Ishikawa (cell line): ENCODE measurements at regions not wholly inside any gene's neighbourhood (a gene's known extent, or its start where the extent isn't known, plus 50 kb on each side); places are given as distances from the start of the nearest gene placed in this dataset.

ENCODE experiments used
- CEBPB ChIP-seq: IDR thresholded peaks from 2 replicates; pipeline ENCODE4 v1.6.1; 2012
- CREB1 ChIP-seq: IDR thresholded peaks from 2 replicates; pipeline ENCODE4 v1.6.1; 2012; ENCODE audit warnings: low read depth
- EGR1 ChIP-seq: IDR thresholded peaks from 2 replicates; pipeline ENCODE4 v1.6.1; 2012
- EP300 ChIP-seq: IDR thresholded peaks from 2 replicates; pipeline ENCODE4 v1.6.1; 2012; ENCODE audit warnings: borderline replicate concordance
- FOXM1 ChIP-seq: IDR thresholded peaks from 2 replicates; pipeline ENCODE4 v1.6.1; 2012; ENCODE audit warnings: low read depth, borderline replicate concordance
- MAX ChIP-seq: IDR thresholded peaks from 2 replicates; pipeline ENCODE4 v1.6.1; 2012
- NFIC ChIP-seq: IDR thresholded peaks from 2 replicates; pipeline ENCODE4 v1.6.1; 2012
- RAD21 ChIP-seq: IDR thresholded peaks from 2 replicates; pipeline ENCODE4 v1.6.1; 2012; ENCODE audit warnings: low read depth
- TAF1 ChIP-seq: IDR thresholded peaks from 2 replicates; pipeline ENCODE4 v1.6.1; 2012; ENCODE audit warnings: low read depth, mild to moderate bottlenecking
- TCF12 ChIP-seq: IDR thresholded peaks from 2 replicates; pipeline ENCODE4 v1.6.1; 2012; ENCODE audit warnings: low read depth
- TEAD4 ChIP-seq: IDR thresholded peaks from 2 replicates; pipeline ENCODE4 v1.6.1; 2012
- YY1 ChIP-seq: IDR thresholded peaks from 2 replicates; pipeline ENCODE4 v1.6.1; 2012; ENCODE audit warnings: low read depth
- ZBTB7A ChIP-seq: IDR thresholded peaks from 2 replicates; pipeline ENCODE4 v1.6.1; 2012; ENCODE audit warnings: low read depth
- TF ChIP-seq, protein P1 (sequence below): IDR thresholded peaks from 2 replicates; pipeline ENCODE4 v1.6.1; 2012; ENCODE audit warnings: low read depth, mild to moderate bottlenecking
- TF ChIP-seq, protein P2 (sequence below): IDR thresholded peaks from 2 replicates; pipeline ENCODE4 v1.6.1; 2012

- TF ChIP-seq, protein P1, sequence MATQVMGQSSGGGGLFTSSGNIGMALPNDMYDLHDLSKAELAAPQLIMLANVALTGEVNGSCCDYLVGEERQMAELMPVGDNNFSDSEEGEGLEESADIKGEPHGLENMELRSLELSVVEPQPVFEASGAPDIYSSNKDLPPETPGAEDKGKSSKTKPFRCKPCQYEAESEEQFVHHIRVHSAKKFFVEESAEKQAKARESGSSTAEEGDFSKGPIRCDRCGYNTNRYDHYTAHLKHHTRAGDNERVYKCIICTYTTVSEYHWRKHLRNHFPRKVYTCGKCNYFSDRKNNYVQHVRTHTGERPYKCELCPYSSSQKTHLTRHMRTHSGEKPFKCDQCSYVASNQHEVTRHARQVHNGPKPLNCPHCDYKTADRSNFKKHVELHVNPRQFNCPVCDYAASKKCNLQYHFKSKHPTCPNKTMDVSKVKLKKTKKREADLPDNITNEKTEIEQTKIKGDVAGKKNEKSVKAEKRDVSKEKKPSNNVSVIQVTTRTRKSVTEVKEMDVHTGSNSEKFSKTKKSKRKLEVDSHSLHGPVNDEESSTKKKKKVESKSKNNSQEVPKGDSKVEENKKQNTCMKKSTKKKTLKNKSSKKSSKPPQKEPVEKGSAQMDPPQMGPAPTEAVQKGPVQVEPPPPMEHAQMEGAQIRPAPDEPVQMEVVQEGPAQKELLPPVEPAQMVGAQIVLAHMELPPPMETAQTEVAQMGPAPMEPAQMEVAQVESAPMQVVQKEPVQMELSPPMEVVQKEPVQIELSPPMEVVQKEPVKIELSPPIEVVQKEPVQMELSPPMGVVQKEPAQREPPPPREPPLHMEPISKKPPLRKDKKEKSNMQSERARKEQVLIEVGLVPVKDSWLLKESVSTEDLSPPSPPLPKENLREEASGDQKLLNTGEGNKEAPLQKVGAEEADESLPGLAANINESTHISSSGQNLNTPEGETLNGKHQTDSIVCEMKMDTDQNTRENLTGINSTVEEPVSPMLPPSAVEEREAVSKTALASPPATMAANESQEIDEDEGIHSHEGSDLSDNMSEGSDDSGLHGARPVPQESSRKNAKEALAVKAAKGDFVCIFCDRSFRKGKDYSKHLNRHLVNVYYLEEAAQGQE, result no peak
- no peak for TF ChIP-seq CEBPB
Measured at GRCh38 chr4:56250776-56251175, 136.5 kb downstream of the AASDH start.

GRCh38 chr4:56247646-56248045, 139.6 kb downstream of the AASDH start:
- TF ChIP-seq CEBPB (no peak), TEAD4 (no peak), ZBTB7A (no peak), FOXM1 (no peak)

- TF ChIP-seq ZBTB7A (no peak), EGR1 (no peak), TCF12 (no peak), EP300 (no peak), RAD21 (no peak), TAF1 (no peak), TEAD4 (no peak), CREB1 (no peak), FOXM1 (no peak), YY1 (no peak), MAX (no peak), NFIC (no peak), CEBPB (no peak)
- TF ChIP-seq, protein P1, result no peak
- TF ChIP-seq, protein P2, sequence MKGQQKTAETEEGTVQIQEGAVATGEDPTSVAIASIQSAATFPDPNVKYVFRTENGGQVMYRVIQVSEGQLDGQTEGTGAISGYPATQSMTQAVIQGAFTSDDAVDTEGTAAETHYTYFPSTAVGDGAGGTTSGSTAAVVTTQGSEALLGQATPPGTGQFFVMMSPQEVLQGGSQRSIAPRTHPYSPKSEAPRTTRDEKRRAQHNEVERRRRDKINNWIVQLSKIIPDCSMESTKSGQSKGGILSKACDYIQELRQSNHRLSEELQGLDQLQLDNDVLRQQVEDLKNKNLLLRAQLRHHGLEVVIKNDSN, result no peak
Measured at GRCh38 chr4:56246233-56246610, 141.1 kb downstream of the AASDH start.

DNA sequence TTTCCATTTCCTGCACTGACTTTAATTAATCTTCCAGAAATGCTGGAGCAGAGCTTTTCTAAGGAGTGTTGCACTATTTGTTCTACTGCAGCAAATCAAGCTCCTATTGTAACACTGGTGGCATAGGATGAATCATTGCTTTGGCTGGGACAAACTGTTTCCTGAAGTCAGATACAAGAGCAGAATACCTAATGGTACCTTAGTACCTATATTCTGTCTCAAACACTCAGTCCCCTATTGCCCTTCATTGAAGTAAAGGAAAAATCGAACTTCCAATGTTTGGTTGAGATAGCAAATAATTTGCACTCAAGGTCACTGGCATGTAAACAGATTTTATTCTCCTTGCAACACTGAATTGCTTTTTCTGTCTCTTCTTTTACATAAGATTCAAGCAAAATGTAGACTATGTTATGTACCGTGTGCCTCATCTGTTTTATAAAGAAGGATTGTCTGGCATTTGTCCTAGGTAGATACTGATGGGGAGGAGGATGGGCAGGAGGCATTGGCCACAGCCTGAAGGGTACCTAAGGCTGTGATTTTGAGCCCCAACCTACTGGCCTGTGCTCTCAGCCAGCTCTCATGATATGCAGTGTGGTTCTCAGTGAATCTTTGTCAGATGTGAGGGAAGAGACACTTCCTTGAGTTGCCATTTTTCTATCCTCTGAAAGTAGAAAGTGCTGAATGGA, 141.6 kb downstream of the AASDH start:
- TF ChIP-seq, protein P1, result no peak
- TF ChIP-seq MAX, result no peak
- TF ChIP-seq NFIC, result no peak
- TF ChIP-seq EP300, result no peak
- no peak for TF ChIP-seq CREB1
- no peak for TF ChIP-seq RAD21
- TF ChIP-seq ZBTB7A, result no peak
- no peak for TF ChIP-seq TEAD4
- TF ChIP-seq TAF1, result no peak
- TF ChIP-seq EGR1, result no peak
- TF ChIP-seq, protein P2, result no peak
- no peak for TF ChIP-seq CEBPB
- no peak for TF ChIP-seq YY1

GRCh38 chr4:56244681-56245080, 142.6 kb downstream of the AASDH start:
- TF ChIP-seq EP300, result no peak
- TF ChIP-seq ZBTB7A, result no peak
- no peak for TF ChIP-seq CEBPB
- TF ChIP-seq RAD21, result no peak
- TF ChIP-seq YY1, result no peak
- TF ChIP-seq CREB1, result no peak
- TF ChIP-seq FOXM1, result no peak
- no peak for TF ChIP-seq NFIC
- TF ChIP-seq TAF1, result no peak
